OCI-LY3 (cell line): ENCODE measurements at regions not wholly inside any gene's neighbourhood (a gene's known extent, or its start where the extent isn't known, plus 50 kb on each side); places are given as distances from the start of the nearest gene placed in this dataset.

Experiments used
- EZH2phosphoT487 ChIP-seq: fragments of 200-600 bp; shearing (Covaris generic); IDR thresholded peaks from 2 replicates; pipeline ENCODE4 v1.6.1; 2018; ENCODE audit warnings: antibody characterized with exemption, mixed run types, low read depth
- TF ChIP-seq, protein P1 (sequence below): fragments of 200-600, 300-600 bp; sonication (generic); IDR thresholded peaks from 2 replicates; pipeline ENCODE4 v1.5.1; 2014; ENCODE audit warnings: antibody characterized with exemption, low read length, low read depth

DNA sequence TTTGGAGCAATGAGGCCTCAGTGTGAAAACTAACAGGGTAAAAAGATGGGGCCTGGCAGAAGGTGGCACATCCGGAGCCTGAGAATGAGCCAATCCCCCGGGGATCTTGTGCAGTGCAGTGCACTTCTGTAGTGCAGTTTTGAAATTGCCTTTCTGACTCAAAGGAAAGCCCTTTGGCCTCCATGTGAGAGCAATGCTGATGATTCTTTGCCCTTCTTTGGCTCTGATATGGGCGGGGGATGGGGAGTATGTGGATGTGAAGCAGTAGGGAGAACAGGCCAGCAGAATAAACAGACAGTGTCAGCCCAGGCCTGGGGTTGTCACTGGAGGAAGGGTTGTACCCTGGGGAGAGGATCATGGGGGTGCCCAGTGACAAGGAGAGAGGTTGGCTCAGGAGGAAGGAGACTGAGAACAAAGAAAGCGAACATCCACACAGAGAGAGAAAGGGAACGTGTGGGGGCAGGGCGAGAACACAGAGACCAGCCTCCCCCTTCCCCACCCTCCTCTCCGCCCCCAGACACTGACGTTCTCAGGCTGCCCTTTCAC lies 351.2 kb downstream of the CDC5L start:
- TF ChIP-seq, protein P1, sequence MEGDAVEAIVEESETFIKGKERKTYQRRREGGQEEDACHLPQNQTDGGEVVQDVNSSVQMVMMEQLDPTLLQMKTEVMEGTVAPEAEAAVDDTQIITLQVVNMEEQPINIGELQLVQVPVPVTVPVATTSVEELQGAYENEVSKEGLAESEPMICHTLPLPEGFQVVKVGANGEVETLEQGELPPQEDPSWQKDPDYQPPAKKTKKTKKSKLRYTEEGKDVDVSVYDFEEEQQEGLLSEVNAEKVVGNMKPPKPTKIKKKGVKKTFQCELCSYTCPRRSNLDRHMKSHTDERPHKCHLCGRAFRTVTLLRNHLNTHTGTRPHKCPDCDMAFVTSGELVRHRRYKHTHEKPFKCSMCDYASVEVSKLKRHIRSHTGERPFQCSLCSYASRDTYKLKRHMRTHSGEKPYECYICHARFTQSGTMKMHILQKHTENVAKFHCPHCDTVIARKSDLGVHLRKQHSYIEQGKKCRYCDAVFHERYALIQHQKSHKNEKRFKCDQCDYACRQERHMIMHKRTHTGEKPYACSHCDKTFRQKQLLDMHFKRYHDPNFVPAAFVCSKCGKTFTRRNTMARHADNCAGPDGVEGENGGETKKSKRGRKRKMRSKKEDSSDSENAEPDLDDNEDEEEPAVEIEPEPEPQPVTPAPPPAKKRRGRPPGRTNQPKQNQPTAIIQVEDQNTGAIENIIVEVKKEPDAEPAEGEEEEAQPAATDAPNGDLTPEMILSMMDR, result no peak
- TF ChIP-seq EZH2phosphoT487, result no peak
